H9 (cell line): ENCODE measurements at regions not wholly inside any gene's neighbourhood (a gene's known extent, or its start where the extent isn't known, plus 50 kb on each side); places are given as distances from the start of the nearest gene placed in this dataset.

ENCODE experiments used
- DNase-seq: peaks from one replicate; pipeline ENCODE4 v3.0.0-alpha.2; 2017
- H2AFZ ChIP-seq: one replicate; pipeline ENCODE4 v1.6.1; 2013; ENCODE audit warnings: mild to moderate bottlenecking, low read length, control low read depth, moderate library complexity
- H2AK5ac ChIP-seq: 2 replicates; pipeline ENCODE4 v1.6.1; 2013; ENCODE audit warnings: low read length, control low read depth, mixed read lengths; ENCODE audit not compliant: insufficient read length
- H2BK120ac ChIP-seq: one replicate; pipeline ENCODE4 v1.6.1; 2013; ENCODE audit warnings: low read depth, mild to moderate bottlenecking, low read length, control low read depth, inconsistent platforms; ENCODE audit not compliant: poor library complexity, severe bottlenecking
- H2BK12ac ChIP-seq: 2 replicates; pipeline ENCODE4 v1.6.1; 2013; ENCODE audit warnings: low read length, control low read depth, mixed read lengths, low read depth; ENCODE audit not compliant: insufficient read length
- H2BK15ac ChIP-seq: 2 replicates; pipeline ENCODE4 v1.6.1; 2013; ENCODE audit warnings: low read depth, low read length, control low read depth
- H2BK20ac ChIP-seq: one replicate; pipeline ENCODE4 v1.6.1; 2013; ENCODE audit warnings: low read depth, mild to moderate bottlenecking, low read length, control low read depth, inconsistent platforms; ENCODE audit not compliant: poor library complexity, severe bottlenecking
- H2BK5ac ChIP-seq: 2 replicates; pipeline ENCODE4 v1.6.1; 2013; ENCODE audit warnings: low read length, control low read depth, mixed read lengths; ENCODE audit not compliant: insufficient read length
- H3K14ac ChIP-seq: 2 replicates; pipeline ENCODE4 v1.6.1; 2013; ENCODE audit warnings: low read length, control low read depth; ENCODE audit not compliant: insufficient read depth
- H3K18ac ChIP-seq: 2 replicates; pipeline ENCODE4 v1.6.1; 2013; ENCODE audit warnings: low read depth, mild to moderate bottlenecking, mixed read lengths, low read length, control low read depth; ENCODE audit not compliant: insufficient read length
- H3K23ac ChIP-seq: 2 replicates; pipeline ENCODE4 v1.6.1; 2013; ENCODE audit warnings: low read length, control low read depth, mixed read lengths, low read depth; ENCODE audit not compliant: insufficient read length
- H3K23me2 ChIP-seq: 2 replicates; pipeline ENCODE4 v1.6.1; 2013; ENCODE audit warnings: low read depth, mild to moderate bottlenecking, mixed read lengths, low read length, control low read depth; ENCODE audit not compliant: insufficient read length, poor library complexity, severe bottlenecking
- H3K27ac ChIP-seq: 2 replicates; pipeline ENCODE4 v1.5.1; 2013; ENCODE audit warnings: low read length, control low read depth, mixed read lengths, low read depth; ENCODE audit not compliant: insufficient read length
- H3K27me3 ChIP-seq: 2 replicates; pipeline ENCODE4 v1.6.1; 2013; ENCODE audit warnings: low read length, control low read depth, inconsistent platforms; ENCODE audit not compliant: insufficient read depth
- H3K4ac ChIP-seq: 2 replicates; pipeline ENCODE4 v1.6.1; 2013; ENCODE audit warnings: low read depth, mild to moderate bottlenecking, control low read depth, inconsistent platforms, low read length, moderate library complexity
- H3K4me1 ChIP-seq: 2 replicates; pipeline ENCODE4 v1.6.1; 2013; ENCODE audit warnings: low read length, control low read depth, inconsistent platforms; ENCODE audit not compliant: insufficient read depth
- H3K4me2 ChIP-seq: 2 replicates; pipeline ENCODE4 v1.6.1; 2013; ENCODE audit warnings: low read length, control low read depth, mixed read lengths; ENCODE audit not compliant: insufficient read length, insufficient read depth
- H3K56ac ChIP-seq: 2 replicates; pipeline ENCODE4 v1.6.1; 2013; ENCODE audit warnings: low read depth, mild to moderate bottlenecking, mixed read lengths, low read length, control low read depth; ENCODE audit not compliant: insufficient read length
- H3K79me1 ChIP-seq: 2 replicates; pipeline ENCODE4 v1.6.1; 2013; ENCODE audit warnings: low read depth, mild to moderate bottlenecking, moderate library complexity, low read length, control low read depth, inconsistent platforms; ENCODE audit not compliant: insufficient read depth, poor library complexity, severe bottlenecking
- H3K79me2 ChIP-seq: 2 replicates; pipeline ENCODE4 v1.6.1; 2013; ENCODE audit warnings: low read length, control low read depth, inconsistent platforms; ENCODE audit not compliant: insufficient read depth
- H3K9ac ChIP-seq: 2 replicates; pipeline ENCODE4 v1.6.1; 2013; ENCODE audit warnings: low read length, control low read depth, mixed read lengths; ENCODE audit not compliant: insufficient read length; ENCODE audit errors: extremely low read depth
- H3K9me3 ChIP-seq: one replicate; pipeline ENCODE4 v1.6.1; 2013; ENCODE audit warnings: low read depth, low read length, inconsistent platforms; ENCODE audit not compliant: control insufficient read depth
- H3T11ph ChIP-seq: one replicate; pipeline ENCODE4 v1.6.1; 2013; ENCODE audit warnings: mild to moderate bottlenecking, low read length, control low read depth, inconsistent platforms
- H4K20me1 ChIP-seq: one replicate; pipeline ENCODE4 v1.6.1; 2013; ENCODE audit not compliant: control insufficient read depth, insufficient read length, insufficient read depth
- H4K5ac ChIP-seq: 2 replicates; pipeline ENCODE4 v1.6.1; 2013; ENCODE audit warnings: low read depth, mild to moderate bottlenecking, mixed read lengths, low read length, control low read depth; ENCODE audit not compliant: insufficient read length
- H4K8ac ChIP-seq: replicated peaks from 2 replicates; pipeline ENCODE4 v1.6.1; 2013; ENCODE audit warnings: low read length, control low read depth, mixed read lengths, low read depth; ENCODE audit not compliant: insufficient read length
- H4K91ac ChIP-seq: 2 replicates; pipeline ENCODE4 v1.6.1; 2013; ENCODE audit warnings: low read depth, mild to moderate bottlenecking, moderate library complexity, mixed read lengths, low read length, control low read depth; ENCODE audit not compliant: insufficient read length
- H3K27ac Mint-ChIP-seq, 3 experiments: 2 replicates in 2 of 3; 3 replicates in 1 of 3; pipeline ENCODE4 v1.8.0; 2020 to 2021; ENCODE audit warnings: mixed read lengths in 3 of 3, mild to moderate bottlenecking in 1 of 3, moderate library complexity in 1 of 3
- H3K27me3 Mint-ChIP-seq: 2 replicates; pipeline ENCODE4 v1.8.0; 2021; ENCODE audit warnings: low read depth, mild to moderate bottlenecking, moderate library complexity, mixed read lengths
- H3K36me3 Mint-ChIP-seq, 3 experiments: 2 replicates in 2 of 3; 3 replicates in 1 of 3; pipeline ENCODE4 v1.8.0; 2020 to 2021; ENCODE audit warnings: low read depth in 3 of 3, mixed read lengths in 3 of 3; ENCODE audit not compliant: insufficient read depth in 1 of 3
- H3K4me1 Mint-ChIP-seq, 2 experiments: 2 replicates each; pipeline ENCODE4 v1.8.0; 2020; ENCODE audit warnings: mixed read lengths in 2 of 2
- H3K4me3 Mint-ChIP-seq, 2 experiments: 2 replicates in 1 of 2; 3 replicates in 1 of 2; pipeline ENCODE4 v1.8.0; 2020 to 2021; ENCODE audit warnings: mild to moderate bottlenecking in 2 of 2, mixed read lengths in 2 of 2, moderate library complexity in 1 of 2
- H3K9me3 Mint-ChIP-seq, 2 experiments: 2 replicates in 1 of 2; 3 replicates in 1 of 2; pipeline ENCODE4 v1.8.0; 2020; ENCODE audit warnings: mild to moderate bottlenecking in 2 of 2, mixed read lengths in 2 of 2, moderate library complexity in 1 of 2
- CTCF ChIP-seq: fragments of 200-600 bp; sonication (generic); conservative IDR thresholded peaks from 3 replicates; pipeline ENCODE4 v1.8.0; 2021; ENCODE audit warnings: antibody characterized with exemption, mild to moderate bottlenecking

- H3K4me2 ChIP-seq: no peak overlapping the region
- peaks cover 10 to 15% of the 10 kb centered on the region in 2 experiments for H3K4me1 Mint-ChIP-seq
Measured at GRCh38 chr4:81572402-81572801, 100.7 kb upstream of the RASGEF1B start.

More at GRCh38 chr4:81572402-81572801, 100.7 kb upstream of the RASGEF1B start:
- H3K4ac ChIP-seq: no peak overlapping the region
- H2BK5ac ChIP-seq: no peak overlapping the region
- no peak overlapping the region for H3K4me3 Mint-ChIP-seq
- H3K27me3 ChIP-seq: no peaks in the 10 kb centered on the region
- H2AFZ ChIP-seq: no peak overlapping the region
- no peak overlapping the region for H2AK5ac ChIP-seq
- no peaks in the 10 kb centered on the region for H3K9me3 ChIP-seq
- no peak for TF ChIP-seq CTCF
- H3K79me2 ChIP-seq: no peaks in the 10 kb centered on the region
- H4K91ac ChIP-seq: no peak overlapping the region
- H3K56ac ChIP-seq: no peak overlapping the region
- no peak overlapping the region for H3K9ac ChIP-seq
- no peak overlapping the region for H3K23ac ChIP-seq
- no peak overlapping the region for H3T11ph ChIP-seq
- no peaks in the 10 kb centered on the region for H3K36me3 Mint-ChIP-seq
- no peak overlapping the region for H3K18ac ChIP-seq
- no peak overlapping the region for H2BK15ac ChIP-seq
- DNase-seq: no peak
- H2BK20ac ChIP-seq: no peak overlapping the region
- H2BK12ac ChIP-seq: no peak overlapping the region
- no peak overlapping the region for H2BK120ac ChIP-seq
- no peak overlapping the region for H4K5ac ChIP-seq
- no peaks in the 10 kb centered on the region for H3K79me1 ChIP-seq
- H3K27me3 Mint-ChIP-seq: no peaks in the 10 kb centered on the region
- no peaks in the 10 kb centered on the region for H3K4me1 ChIP-seq
- H4K20me1 ChIP-seq: no peaks in the 10 kb centered on the region
- H3K27ac Mint-ChIP-seq: no peak overlapping the region
- no peak overlapping the region for H4K8ac ChIP-seq
- no peak overlapping the region for H3K14ac ChIP-seq
- H3K27ac ChIP-seq: no peak overlapping the region
- no peaks in the 10 kb centered on the region for H3K23me2 ChIP-seq
- no peaks in the 10 kb centered on the region for H3K9me3 Mint-ChIP-seq
